Keratinocyte (primary cell): ENCODE measurements at regions not wholly inside any gene's neighbourhood (a gene's known extent, or its start where the extent isn't known, plus 50 kb on each side); places are given as distances from the start of the nearest gene placed in this dataset.

Source experiments
- DNase-seq: peaks from one replicate; pipeline ENCODE4 v3.0.0-alpha.2; 2011; ENCODE audit warnings: low read depth, missing footprints, low spot score
- FAIRE-seq: peaks from 2 replicates; lab custom pipeline; 2011; peaks lifted over from hg19 to GRCh38; lab: Jason Lieb, UNC
- H2AFZ ChIP-seq: 2 replicates; pipeline ENCODE4 v1.6.0; 2012; ENCODE audit warnings: low read length, control low read depth, inconsistent platforms; ENCODE audit not compliant: control insufficient read depth
- H3K27ac ChIP-seq: 2 replicates; pipeline ENCODE4 v1.5.1; 2011; ENCODE audit warnings: low read length; ENCODE audit not compliant: control insufficient read depth, insufficient read depth
- H3K27me3 ChIP-seq: 3 replicates; pipeline ENCODE4 v1.6.0; 2011; ENCODE audit warnings: low read length; ENCODE audit not compliant: control insufficient read depth, insufficient read depth; ENCODE audit errors: extremely low read depth
- H3K36me3 ChIP-seq, 2 experiments: 2 replicates in 1 of 2; 3 replicates in 1 of 2; pipeline ENCODE4 v1.5.1; 2011; ENCODE audit warnings: low read length in 2 of 2, mild to moderate bottlenecking in 1 of 2; ENCODE audit not compliant: control insufficient read depth in 2 of 2, insufficient read depth in 2 of 2; ENCODE audit errors: extremely low read depth in 1 of 2
- H3K4me1 ChIP-seq: 3 replicates; pipeline ENCODE4 v1.5.1; 2011; ENCODE audit warnings: low read length; ENCODE audit not compliant: control insufficient read depth, insufficient read depth; ENCODE audit errors: extremely low read depth
- H3K4me2 ChIP-seq: 3 replicates; pipeline ENCODE4 v1.6.0; 2011; ENCODE audit warnings: low read depth, low read length; ENCODE audit not compliant: control insufficient read depth, insufficient read depth; ENCODE audit errors: extremely low read depth
- H3K4me3 ChIP-seq, 3 experiments: fragments of 200-600 bp in 1 of 3; sonication (generic) in 1 of 3; 2 replicates in 2 of 3; 3 replicates in 1 of 3; pipeline ENCODE4 v1.5.1; 2011 to 2016; ENCODE audit warnings: low read length in 3 of 3, mild to moderate bottlenecking in 3 of 3, control low read depth in 2 of 3, inconsistent platforms in 1 of 3, low read depth in 1 of 3, mixed read lengths in 1 of 3, mixed run types in 1 of 3, moderate library complexity in 1 of 3; ENCODE audit not compliant: control insufficient read depth in 2 of 3, insufficient read depth in 2 of 3; ENCODE audit errors: extremely low read depth in 1 of 3
- H3K79me2 ChIP-seq: 2 replicates; pipeline ENCODE4 v1.6.0; 2012; ENCODE audit warnings: low read length; ENCODE audit not compliant: control insufficient read depth, insufficient read depth
- H3K9ac ChIP-seq: 3 replicates; pipeline ENCODE4 v1.6.0; 2011; ENCODE audit warnings: low read length; ENCODE audit not compliant: control insufficient read depth, insufficient read depth; ENCODE audit errors: extremely low read depth
- H3K9me1 ChIP-seq: 3 replicates; pipeline ENCODE4 v1.6.0; 2011; ENCODE audit warnings: low read length; ENCODE audit not compliant: control insufficient read depth, insufficient read depth; ENCODE audit errors: extremely low read depth
- H3K9me3 ChIP-seq: 2 replicates; pipeline ENCODE4 v1.5.1; 2012; ENCODE audit warnings: low read depth, low read length; ENCODE audit not compliant: control insufficient read depth
- H4K20me1 ChIP-seq: 3 replicates; pipeline ENCODE4 v1.6.0; 2011; ENCODE audit warnings: low read length; ENCODE audit not compliant: control insufficient read depth, insufficient read depth; ENCODE audit errors: extremely low read depth
- CTCF ChIP-seq, 3 experiments: IDR thresholded peaks in 1 of 3; conservative IDR thresholded peaks in 1 of 3; optimal IDR thresholded peaks in 1 of 3; 2 replicates in 2 of 3; 3 replicates in 1 of 3; pipeline versions ENCODE3 to v1.5.1; 2011; ENCODE audit warnings: low read length in 3 of 3, mild to moderate bottlenecking in 3 of 3, moderate library complexity in 2 of 3, control low read depth in 1 of 3, inconsistent platforms in 1 of 3; ENCODE audit not compliant: insufficient read depth in 2 of 3; ENCODE audit errors: extremely low read depth in 1 of 3
- EZH2 ChIP-seq: IDR thresholded peaks from one replicate; pipeline ENCODE4 v1.6.1; 2012; ENCODE audit warnings: inconsistent platforms, mild to moderate bottlenecking, low read length, moderate library complexity
- dilution Hi-C: fragments of 300-500 bp; cut with MboI; formaldehyde crosslinking; loops from one replicate; pipeline ENCODE4 v1.7.0; 2020; ENCODE audit warnings: low sequenced_read_pairs; ENCODE audit not compliant: extremely low pct_ligation_motif_present

- no peaks in the 10 kb centered on the region for H3K9me3 ChIP-seq
- TF ChIP-seq CTCF (optimal IDR thresholded peaks at IDR 0.05 in 1 of 3, IDR thresholded peaks at IDR 0.05 in 1 of 3, conservative IDR thresholded peaks at IDR 0.05 in 1 of 3; ENCODE audit: extremely low read depth in 1 of 3, insufficient read depth in 2 of 3, low read length in 3 of 3) (no peak), EZH2 (no peak)
- dilution Hi-C loops, result no loop called here
- H4K20me1 ChIP-seq, result no peaks in the 10 kb centered on the region
- H3K4me3 ChIP-seq, result no peak overlapping the region
- no peak overlapping the region for H2AFZ ChIP-seq
- no peaks in the 10 kb centered on the region for H3K79me2 ChIP-seq
- no peaks in the 10 kb centered on the region for H3K36me3 ChIP-seq
- no peak overlapping the region for H3K4me2 ChIP-seq
- no peaks in the 10 kb centered on the region for H3K27me3 ChIP-seq
- no peak overlapping the region for H3K9ac ChIP-seq
- H3K9me1 ChIP-seq, result no peaks in the 10 kb centered on the region
- DNase-seq (no peak), FAIRE-seq (no peak)
- H3K4me1 ChIP-seq, result no peaks in the 10 kb centered on the region
- no peak overlapping the region for H3K27ac ChIP-seq
Observed at GRCh38 chr2:125168442-125168841, 1143.4 kb downstream of the CNTNAP5 start.

GRCh38 chr2:125169022-125169763, 1144.1 kb downstream of the CNTNAP5 start:
- TF ChIP-seq CTCF (optimal IDR thresholded peaks at IDR 0.05 in 1 of 3, IDR thresholded peaks at IDR 0.05 in 1 of 3, conservative IDR thresholded peaks at IDR 0.05 in 1 of 3; ENCODE audit: extremely low read depth in 1 of 3, insufficient read depth in 2 of 3, low read length in 3 of 3) (no peak), EZH2 (no peak)
- dilution Hi-C loops, result no loop called here
- no peaks in the 10 kb centered on the region for H3K27me3 ChIP-seq
- no peaks in the 10 kb centered on the region for H3K36me3 ChIP-seq
- no peaks in the 10 kb centered on the region for H3K79me2 ChIP-seq
- no peaks in the 10 kb centered on the region for H3K9me3 ChIP-seq
- no peak overlapping the region for H3K27ac ChIP-seq
- no peaks in the 10 kb centered on the region for H3K9me1 ChIP-seq
- H2AFZ ChIP-seq, result no peak overlapping the region
- H3K4me3 ChIP-seq, result no peak overlapping the region
- FAIRE-seq (no peak), DNase-seq (no peak)
- H3K4me2 ChIP-seq, result no peak overlapping the region
- no peaks in the 10 kb centered on the region for H4K20me1 ChIP-seq
- H3K9ac ChIP-seq, result no peak overlapping the region
- H3K4me1 ChIP-seq, result no peaks in the 10 kb centered on the region
